GM18519 (cell line): ENCODE measurements at regions not wholly inside any gene's neighbourhood (a gene's known extent, or its start where the extent isn't known, plus 50 kb on each side); places are given as distances from the start of the nearest gene placed in this dataset.
A peak's percentile ranks its signal among the peaks of the same experiment; 100 is the strongest.

Source experiments
- ATAC-seq: cut with Tn5 transposase; IDR thresholded peaks from one replicate; pipeline ENCODE4 v1.9.1; 2021; ENCODE audit warnings: mild to moderate bottlenecking, moderate library complexity; ENCODE audit not compliant: unreplicated experiment, low FRiP score

GRCh38 chr14:53569446-53569845 is 387.2 kb downstream of the BMP4 start:
- ATAC-seq: no peak

- ATAC-seq: no peak
Observed at GRCh38 chr14:53567236-53567780, 389.3 kb downstream of the BMP4 start.

DNA sequence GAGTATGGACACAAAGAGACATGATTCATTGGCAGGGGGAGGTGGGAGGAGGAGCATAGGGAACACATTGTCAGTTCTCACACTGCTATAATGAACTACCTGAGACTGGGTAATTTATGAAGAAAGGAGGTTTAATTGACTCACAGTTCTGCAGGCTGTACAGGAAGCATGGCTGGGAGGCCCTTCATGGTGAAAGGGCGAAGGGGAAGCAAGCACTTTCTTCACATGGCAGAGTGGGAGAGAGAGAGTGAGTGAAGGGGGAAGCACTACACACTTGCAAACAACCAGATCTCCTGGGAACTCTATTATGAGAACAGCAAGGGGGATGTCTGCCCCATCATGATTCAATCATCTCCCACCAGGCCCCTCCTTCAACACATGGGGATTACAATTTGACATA is 391.8 kb downstream of the BMP4 start:
- ATAC-seq: no peak

DNA sequence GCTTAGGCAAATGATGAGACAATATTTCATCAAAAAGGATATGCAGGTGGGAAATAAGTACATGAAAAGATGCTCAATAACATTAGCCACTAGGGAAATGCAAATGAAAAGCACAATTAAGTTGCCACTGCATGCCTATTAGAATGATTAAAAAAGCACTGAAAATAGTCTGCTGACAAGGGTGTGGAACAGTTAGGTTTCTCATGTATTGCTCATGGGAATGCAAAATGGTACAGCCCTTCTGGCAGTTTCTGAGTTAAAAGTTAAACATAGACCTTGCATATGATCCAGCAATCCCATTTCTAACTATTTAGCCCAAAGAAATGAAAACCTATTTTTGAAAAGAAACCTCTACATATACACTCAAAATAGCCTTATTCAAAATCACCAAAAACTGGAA is 393.0 kb downstream of the BMP4 start:
- no peak for ATAC-seq

- no peak for ATAC-seq
Observed at GRCh38 chr14:53553221-53553620, 400.1 kb upstream of the DDHD1 start.

DNA sequence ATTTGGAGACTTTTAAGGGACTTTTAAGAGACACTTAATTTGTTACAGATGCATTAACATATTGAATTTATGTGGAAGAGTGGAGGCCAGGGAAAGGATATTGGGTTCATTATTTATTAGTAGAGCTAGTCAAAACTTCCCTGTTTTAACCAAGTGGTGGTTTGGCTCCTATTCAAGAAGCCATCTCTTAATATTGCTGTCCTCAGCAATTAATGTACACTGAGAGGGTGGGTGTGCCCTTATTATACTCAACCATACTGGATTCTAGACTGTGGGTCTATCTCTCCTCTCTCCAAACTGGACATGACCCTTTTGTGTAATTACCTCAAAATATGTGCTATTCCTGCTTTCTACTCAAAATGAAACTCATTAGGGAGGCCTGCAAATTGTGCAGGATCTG is 398.7 kb upstream of the DDHD1 start:
- no peak for ATAC-seq

DNA sequence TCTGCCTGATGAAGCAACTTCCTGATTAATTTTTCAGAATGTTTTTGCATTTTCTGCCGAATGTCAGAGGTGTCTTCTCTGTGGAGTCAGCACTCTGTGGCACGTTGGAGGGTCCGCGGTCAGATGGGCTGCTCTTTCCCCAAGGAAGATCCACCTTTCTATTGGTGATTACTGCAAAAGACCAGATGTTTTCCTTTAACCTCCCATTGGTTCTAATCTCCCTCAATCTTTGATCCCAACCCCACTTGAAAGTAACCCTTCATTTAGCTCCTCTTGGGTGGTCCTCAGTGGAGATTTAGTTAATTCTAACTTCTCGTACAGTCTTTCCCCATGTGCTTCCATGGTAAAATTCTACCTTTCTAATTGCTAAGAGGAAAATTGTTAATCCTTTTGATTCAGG is 397.7 kb upstream of the DDHD1 start:
- ATAC-seq: no peak

- ATAC-seq: no peak
Observed at GRCh38 chr14:53549956-53550355, 396.8 kb upstream of the DDHD1 start.

- no peak for ATAC-seq
Observed at GRCh38 chr14:53547593-53547992, 394.5 kb upstream of the DDHD1 start.

DNA sequence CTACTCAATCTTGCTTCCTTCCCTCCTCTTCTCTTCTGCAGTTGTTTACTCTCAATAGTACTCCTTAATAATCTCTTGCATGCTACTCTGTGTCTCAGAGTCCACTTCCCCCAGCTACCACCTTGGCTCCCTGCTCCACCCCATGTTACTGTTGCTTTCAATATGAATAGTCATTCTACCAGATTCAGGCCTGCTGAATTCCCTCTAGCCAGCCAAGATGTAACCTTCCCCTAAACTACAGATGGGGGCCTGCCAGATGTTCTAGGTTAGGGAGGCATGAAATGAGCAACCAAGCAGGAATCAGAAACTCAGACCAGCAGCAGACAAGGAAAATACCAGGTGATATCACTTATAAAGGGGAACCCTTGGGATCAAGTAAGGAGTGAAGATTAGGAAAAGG is 392.1 kb upstream of the DDHD1 start:
- ATAC-seq: no peak

DNA sequence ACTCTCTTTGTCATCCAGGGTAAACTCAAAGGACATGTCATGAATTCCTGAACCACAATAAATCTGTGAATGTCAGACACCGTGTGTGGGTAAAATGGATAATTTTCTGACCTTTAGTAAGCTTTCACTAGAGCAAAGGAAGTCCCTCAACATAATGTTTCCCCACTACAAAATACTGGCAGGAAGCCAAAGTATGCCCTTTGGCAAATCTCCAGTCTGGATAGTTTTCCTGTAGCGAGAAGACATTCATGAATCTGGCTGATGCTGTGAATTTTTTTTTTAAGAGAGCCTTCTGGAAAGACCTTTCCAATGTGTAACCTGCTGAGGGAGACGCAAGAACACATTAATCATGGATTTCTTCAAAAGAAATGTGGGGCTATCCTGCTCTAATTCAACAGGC is 389.6 kb upstream of the DDHD1 start:
- no peak for ATAC-seq

DNA sequence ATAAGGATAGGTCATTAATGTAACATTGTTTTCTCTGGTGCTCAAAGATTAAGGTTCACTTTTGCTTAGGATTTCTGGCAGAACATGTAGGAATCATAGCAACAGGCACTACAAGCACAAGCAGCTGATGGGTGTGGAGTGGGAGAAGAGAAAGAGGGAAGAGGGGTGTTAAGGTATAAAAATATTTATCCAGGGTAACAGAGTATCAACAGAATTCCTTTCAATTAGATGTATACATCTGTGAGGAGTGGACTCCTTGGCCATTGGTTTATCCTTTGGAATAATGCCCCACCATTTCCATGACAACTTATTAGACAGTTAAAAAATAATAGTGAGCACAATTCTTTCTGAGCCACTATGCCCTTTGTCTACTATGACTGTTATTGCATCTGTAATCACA is 388.3 kb upstream of the DDHD1 start:
- no peak for ATAC-seq

- ATAC-seq: peak; percentile 81
Observed at GRCh38 chr14:53539489-53540126, 386.5 kb upstream of the DDHD1 start.

DNA sequence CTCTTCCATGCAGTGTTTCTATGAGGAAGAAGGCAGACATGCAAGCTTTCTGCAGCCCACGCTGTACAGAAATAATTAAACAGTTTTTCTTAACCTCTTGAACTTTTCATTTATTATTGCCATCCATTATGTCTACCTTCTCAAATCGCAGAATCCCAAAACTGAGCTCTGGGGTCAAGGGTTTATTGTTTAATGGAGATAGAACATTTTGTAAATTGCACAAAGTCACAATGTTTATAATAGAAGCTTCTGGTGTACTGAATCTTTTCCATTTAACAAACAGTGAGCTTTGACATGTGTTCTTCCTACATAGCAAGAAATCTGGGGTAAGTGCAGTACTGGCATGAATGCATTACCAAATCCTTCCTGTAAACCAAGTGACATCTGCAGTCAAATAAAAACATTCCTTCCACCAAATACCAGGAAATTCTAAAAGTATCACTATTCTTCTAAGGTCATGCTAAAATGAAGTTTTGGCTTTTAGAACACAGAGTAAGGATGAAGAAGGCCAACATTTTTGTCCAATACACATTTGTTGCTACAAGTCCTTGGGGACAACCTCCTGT is 385.3 kb upstream of the DDHD1 start:
- ATAC-seq: no peak

DNA sequence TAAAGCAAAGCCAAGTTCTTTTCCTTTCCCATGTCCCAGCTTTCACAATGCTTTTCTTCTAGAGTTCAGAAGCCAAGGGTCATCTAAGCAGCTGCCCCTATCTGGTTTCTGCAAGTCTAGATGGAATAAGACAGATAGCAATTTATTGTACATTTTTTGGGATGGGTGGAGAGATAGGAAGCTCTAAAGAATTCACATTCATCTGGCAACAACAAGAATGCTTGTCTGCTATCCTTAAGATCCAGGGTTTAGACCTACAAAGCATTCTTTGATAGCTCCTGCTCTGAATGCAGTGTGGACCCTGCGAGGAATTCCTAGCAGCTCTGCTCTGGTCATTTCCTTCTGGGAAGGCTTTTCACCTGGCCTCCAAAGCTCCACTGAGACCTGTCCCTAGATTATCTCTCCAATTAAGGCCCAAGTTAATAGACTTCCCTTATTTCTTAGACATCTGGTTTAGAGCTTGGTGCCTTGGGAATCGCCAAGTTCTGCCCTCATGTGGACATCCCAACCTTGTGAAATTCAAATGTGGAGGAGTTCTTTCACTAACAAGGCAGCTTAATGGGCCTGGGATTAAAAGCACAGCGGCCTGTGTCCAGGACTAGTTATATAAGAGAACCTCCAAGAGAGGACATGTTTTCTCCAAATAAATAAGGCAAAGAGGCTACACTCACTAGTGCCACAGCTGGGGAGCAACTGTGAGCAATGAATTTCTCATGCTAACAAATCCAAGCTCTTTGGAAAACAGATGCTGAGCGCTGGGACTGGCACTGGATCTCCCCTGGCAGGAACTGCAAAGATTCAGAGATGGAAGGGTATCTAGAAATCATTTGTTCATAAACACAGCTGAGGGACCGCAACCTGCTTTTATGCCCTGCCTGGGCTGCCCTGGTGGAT is 384.5 kb upstream of the DDHD1 start:
- ATAC-seq: no peak

- ATAC-seq: no peak
Observed at GRCh38 chr14:53536446-53536845, 383.3 kb upstream of the DDHD1 start.

DNA sequence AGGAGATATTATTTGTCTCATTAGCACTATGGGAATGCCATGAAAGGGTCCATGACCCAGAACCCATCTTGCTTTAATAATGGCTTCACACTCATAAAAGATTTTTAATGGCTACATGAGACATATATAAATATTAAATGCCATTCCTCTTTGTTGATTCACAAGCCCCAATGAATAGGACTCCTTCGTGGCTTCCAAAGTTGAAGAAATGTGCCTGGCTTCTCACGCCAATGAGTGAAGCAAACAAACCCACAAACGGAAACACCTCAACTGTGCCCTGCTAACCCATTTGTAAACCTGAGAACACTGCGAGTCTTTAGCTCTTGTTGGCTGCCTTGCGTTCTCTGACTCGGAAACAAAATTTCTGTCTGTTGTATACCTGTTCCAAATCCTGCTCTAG is 381.7 kb upstream of the DDHD1 start:
- no peak for ATAC-seq

GRCh38 chr14:53533384-53533970 is 380.4 kb upstream of the DDHD1 start:
- ATAC-seq: peak; percentile 59

- no peak for ATAC-seq
Observed at GRCh38 chr14:53532853-53533252, 379.7 kb upstream of the DDHD1 start.

DNA sequence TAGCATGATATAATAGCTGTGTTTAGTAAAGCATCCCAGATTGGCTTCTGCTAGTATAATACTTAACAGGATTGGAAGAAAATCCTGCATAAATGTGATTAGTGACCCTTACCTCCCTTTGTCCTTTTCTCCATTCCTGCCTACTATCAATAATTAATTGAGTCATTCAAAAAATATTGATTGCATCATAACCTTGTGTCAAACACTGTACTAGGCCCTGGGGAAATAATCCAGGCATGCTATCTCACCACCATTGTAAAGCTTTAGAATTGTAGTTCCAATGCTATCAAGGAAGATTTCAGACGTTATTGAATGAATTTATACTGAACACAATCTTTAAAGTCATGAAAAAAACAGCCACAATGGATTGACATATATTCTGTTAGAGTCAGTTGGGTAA is 378.6 kb upstream of the DDHD1 start:
- no peak for ATAC-seq

- no peak for ATAC-seq
Observed at GRCh38 chr14:53531156-53531555, 378.0 kb upstream of the DDHD1 start.
